H9 (cell line): ENCODE measurements at regions not wholly inside any gene's neighbourhood (a gene's known extent, or its start where the extent isn't known, plus 50 kb on each side); places are given as distances from the start of the nearest gene placed in this dataset.

Experiments used
- DNase-seq: peaks from one replicate; pipeline ENCODE4 v3.0.0-alpha.2; 2017
- H2AFZ ChIP-seq: one replicate; pipeline ENCODE4 v1.6.1; 2013; ENCODE audit warnings: mild to moderate bottlenecking, low read length, control low read depth, moderate library complexity
- H2AK5ac ChIP-seq: 2 replicates; pipeline ENCODE4 v1.6.1; 2013; ENCODE audit warnings: low read length, control low read depth, mixed read lengths; ENCODE audit not compliant: insufficient read length
- H2BK120ac ChIP-seq: one replicate; pipeline ENCODE4 v1.6.1; 2013; ENCODE audit warnings: low read depth, mild to moderate bottlenecking, low read length, control low read depth, inconsistent platforms; ENCODE audit not compliant: poor library complexity, severe bottlenecking
- H2BK12ac ChIP-seq: 2 replicates; pipeline ENCODE4 v1.6.1; 2013; ENCODE audit warnings: low read length, control low read depth, mixed read lengths, low read depth; ENCODE audit not compliant: insufficient read length
- H2BK15ac ChIP-seq: 2 replicates; pipeline ENCODE4 v1.6.1; 2013; ENCODE audit warnings: low read depth, low read length, control low read depth
- H2BK20ac ChIP-seq: one replicate; pipeline ENCODE4 v1.6.1; 2013; ENCODE audit warnings: low read depth, mild to moderate bottlenecking, low read length, control low read depth, inconsistent platforms; ENCODE audit not compliant: poor library complexity, severe bottlenecking
- H2BK5ac ChIP-seq: 2 replicates; pipeline ENCODE4 v1.6.1; 2013; ENCODE audit warnings: low read length, control low read depth, mixed read lengths; ENCODE audit not compliant: insufficient read length
- H3K14ac ChIP-seq: 2 replicates; pipeline ENCODE4 v1.6.1; 2013; ENCODE audit warnings: low read length, control low read depth; ENCODE audit not compliant: insufficient read depth
- H3K18ac ChIP-seq: 2 replicates; pipeline ENCODE4 v1.6.1; 2013; ENCODE audit warnings: low read depth, mild to moderate bottlenecking, mixed read lengths, low read length, control low read depth; ENCODE audit not compliant: insufficient read length
- H3K23ac ChIP-seq: 2 replicates; pipeline ENCODE4 v1.6.1; 2013; ENCODE audit warnings: low read length, control low read depth, mixed read lengths, low read depth; ENCODE audit not compliant: insufficient read length
- H3K23me2 ChIP-seq: 2 replicates; pipeline ENCODE4 v1.6.1; 2013; ENCODE audit warnings: low read depth, mild to moderate bottlenecking, mixed read lengths, low read length, control low read depth; ENCODE audit not compliant: insufficient read length, poor library complexity, severe bottlenecking
- H3K27ac ChIP-seq: 2 replicates; pipeline ENCODE4 v1.5.1; 2013; ENCODE audit warnings: low read length, control low read depth, mixed read lengths, low read depth; ENCODE audit not compliant: insufficient read length
- H3K27me3 ChIP-seq: 2 replicates; pipeline ENCODE4 v1.6.1; 2013; ENCODE audit warnings: low read length, control low read depth, inconsistent platforms; ENCODE audit not compliant: insufficient read depth
- H3K4ac ChIP-seq: 2 replicates; pipeline ENCODE4 v1.6.1; 2013; ENCODE audit warnings: low read depth, mild to moderate bottlenecking, control low read depth, inconsistent platforms, low read length, moderate library complexity
- H3K4me1 ChIP-seq: 2 replicates; pipeline ENCODE4 v1.6.1; 2013; ENCODE audit warnings: low read length, control low read depth, inconsistent platforms; ENCODE audit not compliant: insufficient read depth
- H3K4me2 ChIP-seq: 2 replicates; pipeline ENCODE4 v1.6.1; 2013; ENCODE audit warnings: low read length, control low read depth, mixed read lengths; ENCODE audit not compliant: insufficient read length, insufficient read depth
- H3K56ac ChIP-seq: 2 replicates; pipeline ENCODE4 v1.6.1; 2013; ENCODE audit warnings: low read depth, mild to moderate bottlenecking, mixed read lengths, low read length, control low read depth; ENCODE audit not compliant: insufficient read length
- H3K79me1 ChIP-seq: 2 replicates; pipeline ENCODE4 v1.6.1; 2013; ENCODE audit warnings: low read depth, mild to moderate bottlenecking, moderate library complexity, low read length, control low read depth, inconsistent platforms; ENCODE audit not compliant: insufficient read depth, poor library complexity, severe bottlenecking
- H3K79me2 ChIP-seq: 2 replicates; pipeline ENCODE4 v1.6.1; 2013; ENCODE audit warnings: low read length, control low read depth, inconsistent platforms; ENCODE audit not compliant: insufficient read depth
- H3K9ac ChIP-seq: 2 replicates; pipeline ENCODE4 v1.6.1; 2013; ENCODE audit warnings: low read length, control low read depth, mixed read lengths; ENCODE audit not compliant: insufficient read length; ENCODE audit errors: extremely low read depth
- H3K9me3 ChIP-seq: one replicate; pipeline ENCODE4 v1.6.1; 2013; ENCODE audit warnings: low read depth, low read length, inconsistent platforms; ENCODE audit not compliant: control insufficient read depth
- H3T11ph ChIP-seq: one replicate; pipeline ENCODE4 v1.6.1; 2013; ENCODE audit warnings: mild to moderate bottlenecking, low read length, control low read depth, inconsistent platforms
- H4K20me1 ChIP-seq: one replicate; pipeline ENCODE4 v1.6.1; 2013; ENCODE audit not compliant: control insufficient read depth, insufficient read length, insufficient read depth
- H4K5ac ChIP-seq: 2 replicates; pipeline ENCODE4 v1.6.1; 2013; ENCODE audit warnings: low read depth, mild to moderate bottlenecking, mixed read lengths, low read length, control low read depth; ENCODE audit not compliant: insufficient read length
- H4K8ac ChIP-seq: replicated peaks from 2 replicates; pipeline ENCODE4 v1.6.1; 2013; ENCODE audit warnings: low read length, control low read depth, mixed read lengths, low read depth; ENCODE audit not compliant: insufficient read length
- H4K91ac ChIP-seq: 2 replicates; pipeline ENCODE4 v1.6.1; 2013; ENCODE audit warnings: low read depth, mild to moderate bottlenecking, moderate library complexity, mixed read lengths, low read length, control low read depth; ENCODE audit not compliant: insufficient read length
- H3K27ac Mint-ChIP-seq, 3 experiments: 2 replicates in 2 of 3; 3 replicates in 1 of 3; pipeline ENCODE4 v1.8.0; 2020 to 2021; ENCODE audit warnings: mixed read lengths in 3 of 3, mild to moderate bottlenecking in 1 of 3, moderate library complexity in 1 of 3
- H3K27me3 Mint-ChIP-seq: 2 replicates; pipeline ENCODE4 v1.8.0; 2021; ENCODE audit warnings: low read depth, mild to moderate bottlenecking, moderate library complexity, mixed read lengths
- H3K36me3 Mint-ChIP-seq, 3 experiments: 2 replicates in 2 of 3; 3 replicates in 1 of 3; pipeline ENCODE4 v1.8.0; 2020 to 2021; ENCODE audit warnings: low read depth in 3 of 3, mixed read lengths in 3 of 3; ENCODE audit not compliant: insufficient read depth in 1 of 3
- H3K4me1 Mint-ChIP-seq, 2 experiments: 2 replicates each; pipeline ENCODE4 v1.8.0; 2020; ENCODE audit warnings: mixed read lengths in 2 of 2
- H3K4me3 Mint-ChIP-seq, 2 experiments: 2 replicates in 1 of 2; 3 replicates in 1 of 2; pipeline ENCODE4 v1.8.0; 2020 to 2021; ENCODE audit warnings: mild to moderate bottlenecking in 2 of 2, mixed read lengths in 2 of 2, moderate library complexity in 1 of 2
- H3K9me3 Mint-ChIP-seq, 2 experiments: 2 replicates in 1 of 2; 3 replicates in 1 of 2; pipeline ENCODE4 v1.8.0; 2020; ENCODE audit warnings: mild to moderate bottlenecking in 2 of 2, mixed read lengths in 2 of 2, moderate library complexity in 1 of 2
- TF ChIP-seq, protein P1 (sequence below): fragments of 200-600 bp; sonication (generic); conservative IDR thresholded peaks from 3 replicates; pipeline ENCODE4 v1.8.0; 2021; ENCODE audit warnings: antibody characterized with exemption, mild to moderate bottlenecking

GRCh38 chr13:85575110-85575509, 224.1 kb downstream of the SLITRK6 start:
- Histone ChIP-seq H2BK20ac (no peak overlapping the region), H2AK5ac (no peak overlapping the region), H3K4ac (no peak overlapping the region), H4K20me1 (no peaks in the 10 kb centered on the region), H3K18ac (no peak overlapping the region), H3K27ac (no peak overlapping the region), H2BK12ac (no peak overlapping the region), H4K8ac (no peak overlapping the region), H3K56ac (no peak overlapping the region), H2BK15ac (no peak overlapping the region), H3K27me3 (no peaks in the 10 kb centered on the region), H3K9me3 (no peaks in the 10 kb centered on the region), H4K91ac (no peak overlapping the region), H3K23ac (no peak overlapping the region), H3K79me2 (no peaks in the 10 kb centered on the region), H3T11ph (no peak overlapping the region), H3K4me1 (no peaks in the 10 kb centered on the region), H2AFZ (no peak overlapping the region), H3K14ac (no peak overlapping the region), H2BK120ac (no peak overlapping the region), H3K23me2 (no peaks in the 10 kb centered on the region), H3K79me1 (no peaks in the 10 kb centered on the region), H2BK5ac (no peak overlapping the region), H3K4me2 (no peak overlapping the region), H3K9ac (no peak overlapping the region), H4K5ac (no peak overlapping the region)
- Mint-ChIP-seq H3K4me3 (no peak overlapping the region), H3K36me3 (peaks cover 0 to 4% (median 0%) of the 10 kb centered on the region in 3 experiments; a peak in 1 of 7 replicates), H3K4me1 (peaks cover 3 to 6% of the 10 kb centered on the region in 2 experiments), H3K27ac (no peak overlapping the region), H3K27me3 (no peaks in the 10 kb centered on the region), H3K9me3 (no peaks in the 10 kb centered on the region)
- no peak for DNase-seq
- TF ChIP-seq, protein P1, sequence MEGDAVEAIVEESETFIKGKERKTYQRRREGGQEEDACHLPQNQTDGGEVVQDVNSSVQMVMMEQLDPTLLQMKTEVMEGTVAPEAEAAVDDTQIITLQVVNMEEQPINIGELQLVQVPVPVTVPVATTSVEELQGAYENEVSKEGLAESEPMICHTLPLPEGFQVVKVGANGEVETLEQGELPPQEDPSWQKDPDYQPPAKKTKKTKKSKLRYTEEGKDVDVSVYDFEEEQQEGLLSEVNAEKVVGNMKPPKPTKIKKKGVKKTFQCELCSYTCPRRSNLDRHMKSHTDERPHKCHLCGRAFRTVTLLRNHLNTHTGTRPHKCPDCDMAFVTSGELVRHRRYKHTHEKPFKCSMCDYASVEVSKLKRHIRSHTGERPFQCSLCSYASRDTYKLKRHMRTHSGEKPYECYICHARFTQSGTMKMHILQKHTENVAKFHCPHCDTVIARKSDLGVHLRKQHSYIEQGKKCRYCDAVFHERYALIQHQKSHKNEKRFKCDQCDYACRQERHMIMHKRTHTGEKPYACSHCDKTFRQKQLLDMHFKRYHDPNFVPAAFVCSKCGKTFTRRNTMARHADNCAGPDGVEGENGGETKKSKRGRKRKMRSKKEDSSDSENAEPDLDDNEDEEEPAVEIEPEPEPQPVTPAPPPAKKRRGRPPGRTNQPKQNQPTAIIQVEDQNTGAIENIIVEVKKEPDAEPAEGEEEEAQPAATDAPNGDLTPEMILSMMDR = no peak
